EH (cell line): ENCODE measurements at regions not wholly inside any gene's neighbourhood (a gene's known extent, or its start where the extent isn't known, plus 50 kb on each side); places are given as distances from the start of the nearest gene placed in this dataset.

Experiments used
- DNase-seq: peaks from one replicate; pipeline ENCODE4 v3.0.0-alpha.2; 2015; ENCODE audit warnings: low read depth

- DNase-seq = no peak
Observed at GRCh38 chr18:8944871-8945245, 157.6 kb upstream of the NDUFV2 start.

- DNase-seq = no peak
Observed at GRCh38 chr18:8945514-8945913, 157.0 kb upstream of the NDUFV2 start.

GRCh38 chr18:8946066-8946838 is 156.2 kb upstream of the NDUFV2 start:
- DNase-seq = peak; percentile 98

- DNase-seq = peak; percentile 92
Observed at GRCh38 chr18:8947566-8947965, 154.9 kb upstream of the NDUFV2 start.

GRCh38 chr18:8948011-8948410 is 154.5 kb upstream of the NDUFV2 start:
- DNase-seq = no peak

GRCh38 chr18:8948471-8949149 is 153.9 kb upstream of the NDUFV2 start:
- peak; percentile 98 for DNase-seq

GRCh38 chr18:8949206-8949605 is 153.3 kb upstream of the NDUFV2 start:
- peak; percentile 79 for DNase-seq

GRCh38 chr18:8951491-8951890 is 151.0 kb upstream of the NDUFV2 start:
- DNase-seq = no peak

- DNase-seq = no peak
Observed at GRCh38 chr18:8952174-8952573, 150.3 kb upstream of the NDUFV2 start.

GRCh38 chr18:8952769-8953760 is 149.4 kb upstream of the NDUFV2 start:
- peak; percentile 97 for DNase-seq

- DNase-seq = no peak
Observed at GRCh38 chr18:8957731-8958130, 144.8 kb upstream of the NDUFV2 start.

- no peak for DNase-seq
Observed at GRCh38 chr18:8958660-8959059, 143.8 kb upstream of the NDUFV2 start.

- DNase-seq = no peak
Observed at GRCh38 chr18:8959551-8960135, 142.9 kb upstream of the NDUFV2 start.

GRCh38 chr18:8960740-8961657 is 141.5 kb upstream of the NDUFV2 start:
- DNase-seq = peak; percentile 72

GRCh38 chr18:8962192-8962779 is 140.2 kb upstream of the NDUFV2 start:
- DNase-seq = no peak

GRCh38 chr18:8962855-8963635 is 139.5 kb upstream of the NDUFV2 start:
- DNase-seq = no peak

GRCh38 chr18:8963876-8964275 is 138.6 kb upstream of the NDUFV2 start:
- no peak for DNase-seq

- no peak for DNase-seq
Observed at GRCh38 chr18:8965398-8965797, 137.1 kb upstream of the NDUFV2 start.

- DNase-seq = no peak
Observed at GRCh38 chr18:8966821-8967220, 135.7 kb upstream of the NDUFV2 start.

- no peak for DNase-seq
Observed at GRCh38 chr18:8967573-8967972, 134.9 kb upstream of the NDUFV2 start.
